ENCODE measurements at regions not wholly inside any gene's neighbourhood (a gene's known extent, or its start where the extent isn't known, plus 50 kb on each side); places are given as distances from the start of the nearest gene placed in this dataset.

GRCh38 chr4:119898211-119898610, 168.4 kb downstream of the MAD2L1 start:
- in situ Hi-C loops (cut with HindIII; ENCODE audit: extremely low pct_ligation_motif_present, low pct_unique_long_range_greater_than_20kb): no loop called here
- Histone ChIP-seq H3K4me2 (ENCODE audit: low read depth, low read length) (no peak overlapping the region), H3K36me3 (replicated peaks in 1 of 2; ENCODE audit: control insufficient read depth in 1 of 2, insufficient read depth in 2 of 2, low read length in 2 of 2) (no peaks in the 10 kb centered on the region), H2AFZ (ENCODE audit: low read length) (no peak overlapping the region), H3K4me3 (replicated peaks in 1 of 3; ENCODE audit: insufficient read depth in 1 of 3, low read depth in 2 of 3, low read length in 3 of 3) (no peak overlapping the region), H3K27ac (ENCODE audit: extremely low read length, insufficient read depth, low read length) (no peak overlapping the region), H3K9ac (ENCODE audit: insufficient read depth, low read depth, low read length) (no peak overlapping the region), H3K4me1 (ENCODE audit: insufficient read depth, low read length) (no peaks in the 10 kb centered on the region), H3K27me3 (ENCODE audit: control insufficient read depth in 1 of 2, insufficient read depth in 2 of 2, low read length in 2 of 2) (no peaks in the 10 kb centered on the region), H3K79me2 (ENCODE audit: insufficient read depth, low read length) (no peaks in the 10 kb centered on the region), H3K9me3 (ENCODE audit: low read length) (no peaks in the 10 kb centered on the region), H4K20me1 (ENCODE audit: insufficient read depth, low read length) (no peaks in the 10 kb centered on the region)
- ATAC-seq: no peak
- intact Hi-C loops (cut with micrococcal nuclease; ENCODE audit: unreplicated experiment): no loop called here
- no peak for TF ChIP-seq RXRB (CRISPR knock-in tag; IDR thresholded peaks at IDR 0.05; ENCODE audit: borderline replicate concordance)
- TF ChIP-seq ZMAT5 (CRISPR knock-in tag; IDR thresholded peaks at IDR 0.05; ENCODE audit: borderline replicate concordance, low read depth): no peak
- no peak for TF ChIP-seq TERF1 (CRISPR knock-in tag; IDR thresholded peaks at IDR 0.05)
- TF ChIP-seq ATM (IDR thresholded peaks at IDR 0.05; ENCODE audit: borderline replicate concordance): no peak
- no peak for TF ChIP-seq ZNF33B (CRISPR knock-in tag; IDR thresholded peaks at IDR 0.05)
- TF ChIP-seq SP5 (CRISPR knock-in tag; IDR thresholded peaks at IDR 0.05; ENCODE audit: borderline replicate concordance, low read depth): no peak
- TF ChIP-seq CHD4 (IDR thresholded peaks at IDR 0.05; ENCODE audit: borderline replicate concordance, low read length): no peak
- TF ChIP-seq E2F2 (CRISPR knock-in tag; IDR thresholded peaks at IDR 0.05; ENCODE audit: borderline replicate concordance): no peak
- TF ChIP-seq ZNF432 (CRISPR knock-in tag; IDR thresholded peaks at IDR 0.05; ENCODE audit: borderline replicate concordance): no peak
- TF ChIP-seq ZNF790 (CRISPR knock-in tag; IDR thresholded peaks at IDR 0.05; ENCODE audit: borderline replicate concordance): no peak
- TF ChIP-seq SETDB1 (CRISPR knock-in tag; IDR thresholded peaks at IDR 0.05; ENCODE audit: borderline replicate concordance): no peak
- TF ChIP-seq ERF (CRISPR knock-in tag; IDR thresholded peaks at IDR 0.05): no peak
- TF ChIP-seq ZNF761 (CRISPR knock-in tag; conservative IDR thresholded peaks at IDR 0.05): no peak
- TF ChIP-seq ZFP82 (CRISPR knock-in tag; IDR thresholded peaks at IDR 0.05; ENCODE audit: borderline replicate concordance): no peak
- TF ChIP-seq MED13 (CRISPR knock-in tag; IDR thresholded peaks at IDR 0.05): no peak
- FAIRE-seq: no peak
- ChIA-PET CTCF (ENCODE audit: low intra/inter-chr PET ratio, low total read pairs) (no interaction called here), POLR2A (no interaction called here)
- 3% methylated on average over 5 of the region's 5 CpGs for WGBS (ENCODE audit: low lambda C conversion rate)
- BruUV-seq (replicated peaks): no TSS peak
- no peak for DNase-seq (ENCODE audit: low spot score)
